ENCODE measurements at regions not wholly inside any gene's neighbourhood (a gene's known extent, or its start where the extent isn't known, plus 50 kb on each side); places are given as distances from the start of the nearest gene placed in this dataset.
"Not testable (repeated sequence)": the region's sequence is repeated elsewhere in the genome, so short reads cannot be mapped to it uniquely, and the experiment has no call there.

- DNase-seq (ENCODE audit: low spot score), result no peak
- in situ Hi-C loops (cut with MboI; ENCODE audit: low pct_unique_long_range_greater_than_20kb, low sequenced_read_pairs, unreplicated experiment), result no loop called here
- TF ChIP-seq CTCF (IDR thresholded peaks at IDR 0.05; ENCODE audit: extremely low read depth, insufficient read depth, missing control alignments), result no peak
Measured at GRCh38 chr12:74018849-74019248, 518.8 kb upstream of the ATXN7L3B start.

DNA sequence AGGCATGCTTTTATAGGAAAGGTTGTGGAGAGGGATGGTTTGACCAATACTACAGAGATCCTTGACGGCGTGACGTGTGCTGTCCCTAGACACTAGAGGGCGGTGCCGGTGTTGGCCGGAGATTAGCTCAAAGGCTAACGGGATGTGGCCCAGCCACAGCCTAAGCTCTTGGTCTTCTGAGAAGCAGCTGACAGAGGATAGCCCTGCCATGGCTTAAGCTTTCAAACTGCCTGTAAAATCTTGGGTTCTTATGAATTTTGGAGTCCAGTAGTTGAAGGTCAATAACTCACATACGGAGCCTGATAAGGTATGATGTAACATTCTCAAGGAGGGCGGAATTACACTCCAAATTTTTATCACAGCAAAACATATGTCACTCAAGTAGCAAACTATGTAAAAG is 515.7 kb upstream of the ATXN7L3B start:
- TF ChIP-seq CTCF (IDR thresholded peaks at IDR 0.05; ENCODE audit: extremely low read depth, insufficient read depth, missing control alignments), result peak; percentile 69
- in situ Hi-C loops (cut with MboI; ENCODE audit: low pct_unique_long_range_greater_than_20kb, low sequenced_read_pairs, unreplicated experiment), result no loop called here
- peak; percentile 6 for DNase-seq (ENCODE audit: low spot score)

GRCh38 chr12:74031045-74031444 is 506.6 kb upstream of the ATXN7L3B start:
- no peak for TF ChIP-seq CTCF (IDR thresholded peaks at IDR 0.05; ENCODE audit: extremely low read depth, insufficient read depth, missing control alignments)
- DNase-seq (ENCODE audit: low spot score), result no peak
- in situ Hi-C loops (cut with MboI; ENCODE audit: low pct_unique_long_range_greater_than_20kb, low sequenced_read_pairs, unreplicated experiment), result no loop called here

DNA sequence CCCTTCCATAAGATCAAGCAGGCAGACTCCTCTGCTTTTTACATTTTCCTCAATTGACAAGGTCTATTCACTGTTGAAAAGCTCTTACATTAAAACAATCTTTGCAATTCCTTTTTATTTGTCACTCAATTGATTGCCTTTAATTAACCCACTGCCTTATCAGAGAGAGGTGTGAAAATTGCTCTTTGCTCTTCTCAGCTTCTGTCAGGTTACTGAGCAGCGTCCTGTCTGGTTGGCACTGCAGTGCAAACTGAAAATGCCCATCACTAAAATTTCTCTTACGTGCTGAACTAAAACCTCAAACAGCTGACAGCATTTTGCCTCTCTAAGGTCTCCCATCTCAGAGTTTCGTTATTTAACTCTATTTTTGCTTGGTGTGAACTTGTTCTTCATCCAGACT is 504.1 kb upstream of the ATXN7L3B start:
- DNase-seq (ENCODE audit: low spot score), result no peak
- TF ChIP-seq CTCF (IDR thresholded peaks at IDR 0.05; ENCODE audit: extremely low read depth, insufficient read depth, missing control alignments), result no peak
- in situ Hi-C loops (cut with MboI; ENCODE audit: low pct_unique_long_range_greater_than_20kb, low sequenced_read_pairs, unreplicated experiment), result no loop called here

GRCh38 chr12:74039138-74039537 is 498.5 kb upstream of the ATXN7L3B start:
- in situ Hi-C loops (cut with MboI; ENCODE audit: low pct_unique_long_range_greater_than_20kb, low sequenced_read_pairs, unreplicated experiment), result not testable (repeated sequence)

GRCh38 chr12:74043343-74043742 is 494.3 kb upstream of the ATXN7L3B start:
- no peak for TF ChIP-seq CTCF (IDR thresholded peaks at IDR 0.05; ENCODE audit: extremely low read depth, insufficient read depth, missing control alignments)
- in situ Hi-C loops (cut with MboI; ENCODE audit: low pct_unique_long_range_greater_than_20kb, low sequenced_read_pairs, unreplicated experiment), result no loop called here
- DNase-seq (ENCODE audit: low spot score), result no peak

More at GRCh38 chr12:74039138-74039537, 498.5 kb upstream of the ATXN7L3B start:
- not testable (repeated sequence) for DNase-seq (ENCODE audit: low spot score)

- TF ChIP-seq CTCF (IDR thresholded peaks at IDR 0.05; ENCODE audit: extremely low read depth, insufficient read depth, missing control alignments), result no peak
- DNase-seq (ENCODE audit: low spot score), result no peak
- in situ Hi-C loops (cut with MboI; ENCODE audit: low pct_unique_long_range_greater_than_20kb, low sequenced_read_pairs, unreplicated experiment), result no loop called here
Measured at GRCh38 chr12:74049348-74049747, 488.3 kb upstream of the ATXN7L3B start.

Data from GM13977 (cell line).